A673 (cell line): ENCODE measurements at regions not wholly inside any gene's neighbourhood (a gene's known extent, or its start where the extent isn't known, plus 50 kb on each side); places are given as distances from the start of the nearest gene placed in this dataset.

Source experiments
- BruUV-seq: library from RNA; stranded (reverse); fragments of 400-500 nt; replicated peaks from 2 replicates; lab custom pipeline; 2021; lab: Mats Ljungman, UMichigan
- CTCF ChIA-PET: fragments of 300-600 bp; sonication (Branson Sonifier 250); formaldehyde crosslinking; loops from one replicate; lab custom pipeline; 2022; ENCODE audit warnings: antibody characterized with exemption; lab: Charles Lee
- POLR2A ChIA-PET: fragments of 300-600 bp; sonication (Branson Sonifier 250); formaldehyde crosslinking; loops from one replicate; lab custom pipeline; 2022; ENCODE audit warnings: antibody characterized with exemption; ENCODE audit not compliant: low non-redundant PET; lab: Charles Lee
- DNase-seq: peaks from one replicate; pipeline ENCODE4 v3.0.0-alpha.2; 2015; ENCODE audit warnings: low spot score
- H3K27ac ChIP-seq: fragments of 200-600 bp; sonication (generic); 2 replicates; pipeline ENCODE4 v1.5.1; 2016; ENCODE audit warnings: mixed run types, low read depth, mild to moderate bottlenecking, mixed read lengths, antibody characterized with exemption, low read length; ENCODE audit not compliant: poor library complexity, severe bottlenecking
- H3K27me3 ChIP-seq: fragments of 200-600 bp; sonication (generic); replicated peaks from 2 replicates; pipeline ENCODE4 v1.6.1; 2017; ENCODE audit warnings: mixed run types, low read depth, mild to moderate bottlenecking, mixed read lengths, antibody characterized with exemption, low read length; ENCODE audit not compliant: insufficient read depth, poor library complexity
- H3K36me3 ChIP-seq: fragments of 200-600 bp; sonication (generic); 2 replicates; pipeline ENCODE4 v1.6.1; 2016; ENCODE audit warnings: mixed run types, mild to moderate bottlenecking, mixed read lengths, antibody characterized with exemption, low read length; ENCODE audit not compliant: insufficient read depth, poor library complexity, severe bottlenecking
- H3K4me1 ChIP-seq: fragments of 200-600 bp; sonication (generic); 2 replicates; pipeline ENCODE4 v1.6.1; 2017; ENCODE audit warnings: mixed run types, mild to moderate bottlenecking, mixed read lengths, antibody characterized with exemption, low read length; ENCODE audit not compliant: insufficient read depth, poor library complexity, severe bottlenecking
- H3K4me3 ChIP-seq: fragments of 200-600 bp; sonication (generic); 2 replicates; pipeline ENCODE4 v1.5.1; 2016; ENCODE audit warnings: low read depth, mixed run types, mild to moderate bottlenecking, mixed read lengths, low read length; ENCODE audit not compliant: poor library complexity, severe bottlenecking
- H3K9me3 ChIP-seq: fragments of 200-600 bp; sonication (generic); 2 replicates; pipeline ENCODE4 v1.6.1; 2016; ENCODE audit warnings: mixed run types, low read depth, mild to moderate bottlenecking, mixed read lengths, antibody characterized with exemption, low read length; ENCODE audit not compliant: poor library complexity, severe bottlenecking
- EZH2 ChIP-seq: fragments of 200-600 bp; sonication (generic); IDR thresholded peaks from 2 replicates; pipeline ENCODE4 v1.6.1; 2017; ENCODE audit warnings: borderline replicate concordance, low read depth, mild to moderate bottlenecking, mixed read lengths, antibody characterized with exemption, low read length; ENCODE audit not compliant: poor library complexity, severe bottlenecking
- intact Hi-C: fragments of 100-400 bp; cut with micrococcal nuclease; formaldehyde crosslinking; loops from one replicate; pipeline ENCODE4 v1.10.0; 2022; ENCODE audit not compliant: unreplicated experiment
- TF ChIP-seq, protein P1 (sequence below): fragments of 300-800, 200-600 bp; sonication (generic); conservative IDR thresholded peaks from 2 replicates; pipeline ENCODE4 v1.5.1; 2017; ENCODE audit warnings: low read depth, mild to moderate bottlenecking, antibody characterized with exemption, low read length, moderate library complexity, mixed read lengths

DNA sequence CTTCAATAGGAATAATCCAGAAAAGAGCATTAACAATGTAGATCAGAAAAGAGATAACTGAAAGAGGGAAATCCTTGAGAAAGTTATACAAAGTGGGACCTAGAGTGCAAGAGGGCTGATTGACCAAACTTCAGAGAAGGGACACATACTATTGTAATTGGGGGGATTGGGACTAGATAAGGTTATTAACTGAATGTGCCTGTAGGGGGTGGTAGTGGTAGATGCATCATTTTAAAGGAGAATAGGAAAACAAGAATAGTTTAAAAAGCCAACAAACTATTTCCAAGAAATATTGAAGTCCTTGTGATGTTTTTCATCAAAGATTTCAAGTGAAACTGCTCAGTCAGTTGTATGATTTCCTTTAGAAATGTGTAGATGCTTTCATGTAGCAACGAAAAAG lies 468.5 kb downstream of the TAF11L14 start:
- TF ChIP-seq, protein P1, sequence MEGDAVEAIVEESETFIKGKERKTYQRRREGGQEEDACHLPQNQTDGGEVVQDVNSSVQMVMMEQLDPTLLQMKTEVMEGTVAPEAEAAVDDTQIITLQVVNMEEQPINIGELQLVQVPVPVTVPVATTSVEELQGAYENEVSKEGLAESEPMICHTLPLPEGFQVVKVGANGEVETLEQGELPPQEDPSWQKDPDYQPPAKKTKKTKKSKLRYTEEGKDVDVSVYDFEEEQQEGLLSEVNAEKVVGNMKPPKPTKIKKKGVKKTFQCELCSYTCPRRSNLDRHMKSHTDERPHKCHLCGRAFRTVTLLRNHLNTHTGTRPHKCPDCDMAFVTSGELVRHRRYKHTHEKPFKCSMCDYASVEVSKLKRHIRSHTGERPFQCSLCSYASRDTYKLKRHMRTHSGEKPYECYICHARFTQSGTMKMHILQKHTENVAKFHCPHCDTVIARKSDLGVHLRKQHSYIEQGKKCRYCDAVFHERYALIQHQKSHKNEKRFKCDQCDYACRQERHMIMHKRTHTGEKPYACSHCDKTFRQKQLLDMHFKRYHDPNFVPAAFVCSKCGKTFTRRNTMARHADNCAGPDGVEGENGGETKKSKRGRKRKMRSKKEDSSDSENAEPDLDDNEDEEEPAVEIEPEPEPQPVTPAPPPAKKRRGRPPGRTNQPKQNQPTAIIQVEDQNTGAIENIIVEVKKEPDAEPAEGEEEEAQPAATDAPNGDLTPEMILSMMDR, result peak; percentile 41
- no peak for TF ChIP-seq EZH2
- no peaks in the 10 kb centered on the region for H3K27me3 ChIP-seq
- intact Hi-C loops, result no loop called here
- POLR2A ChIA-PET, result no interaction called here
- no peaks in the 10 kb centered on the region for H3K36me3 ChIP-seq
- H3K9me3 ChIP-seq, result no peaks in the 10 kb centered on the region
- no peak for DNase-seq
- no peak overlapping the region for H3K27ac ChIP-seq
- H3K4me3 ChIP-seq, result no peak overlapping the region
- no TSS peak for BruUV-seq
- CTCF ChIA-PET, result no interaction called here
- peaks cover 12% of the 10 kb centered on the region for H3K4me1 ChIP-seq

DNA sequence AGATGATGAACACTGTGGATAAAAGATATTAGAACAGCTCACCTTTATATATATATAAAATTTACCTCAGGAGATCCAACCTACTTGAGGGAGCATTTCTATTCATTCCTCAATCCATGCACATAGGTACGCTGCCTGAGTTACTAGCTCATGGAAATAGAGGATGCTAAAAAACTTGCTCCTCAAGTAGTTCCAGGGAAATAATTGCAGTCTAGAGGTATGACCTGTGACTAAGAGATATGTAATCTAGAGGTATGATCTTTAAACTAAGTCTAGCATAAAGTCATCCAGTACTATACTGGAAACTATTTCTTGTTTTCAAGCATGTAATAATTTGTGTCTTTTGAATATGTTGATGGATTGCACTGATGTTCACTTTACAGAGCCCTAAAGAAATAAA lies 471.2 kb downstream of the TAF11L14 start:
- Histone ChIP-seq H3K4me1 (no peaks in the 10 kb centered on the region), H3K27ac (no peak overlapping the region), H3K4me3 (no peak overlapping the region), H3K9me3 (no peaks in the 10 kb centered on the region), H3K36me3 (no peaks in the 10 kb centered on the region), H3K27me3 (no peaks in the 10 kb centered on the region)
- TF ChIP-seq, protein P1, result no peak
- no peak for TF ChIP-seq EZH2
- intact Hi-C loops, result no loop called here
- DNase-seq, result no peak
- no TSS peak for BruUV-seq
- ChIA-PET CTCF (no interaction called here), POLR2A (interaction anchor here (1.2 kb wide), 1 partner anchor 8 kb away, joined by 3 read pairs; no protein-coding TSS in a partner anchor)

DNA sequence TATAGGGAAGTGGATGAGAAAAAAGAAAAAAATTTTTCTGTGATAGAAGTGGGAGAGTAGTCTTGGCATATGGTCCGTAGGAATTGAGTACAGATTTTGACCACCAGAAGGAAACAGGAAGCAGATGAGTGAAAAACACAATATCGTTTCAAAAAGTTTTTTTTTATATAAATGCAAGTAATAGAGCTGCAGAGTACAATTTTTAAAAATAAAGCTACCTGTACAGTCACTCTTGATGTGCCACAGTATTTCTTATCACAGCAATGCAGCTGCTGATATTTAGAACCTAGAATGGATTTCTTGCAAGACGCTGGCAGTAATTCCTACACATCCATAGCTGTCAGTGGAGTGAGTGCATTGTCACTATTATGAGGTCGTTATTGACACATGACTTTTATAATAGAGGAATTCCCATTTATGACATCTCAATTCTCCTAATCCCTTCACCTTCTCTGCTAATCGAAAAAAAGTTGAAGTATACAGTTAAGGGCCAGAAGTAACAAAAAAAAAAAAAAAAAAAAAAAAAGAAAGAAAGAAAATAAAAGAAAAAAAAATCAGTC lies 477.7 kb downstream of the TAF11L14 start:
- no peak for TF ChIP-seq EZH2
- TF ChIP-seq, protein P1, result no peak
- Histone ChIP-seq H3K27me3 (no peaks in the 10 kb centered on the region), H3K4me3 (no peak overlapping the region), H3K4me1 (peaks cover 6% of the 10 kb centered on the region), H3K36me3 (no peaks in the 10 kb centered on the region), H3K27ac (no peak overlapping the region), H3K9me3 (no peaks in the 10 kb centered on the region)
- DNase-seq, result no peak
- POLR2A ChIA-PET, result no interaction called here
- CTCF ChIA-PET, result no interaction called here
- BruUV-seq, result no TSS peak
- intact Hi-C loops, result loop anchor here (2.0 to 10.0 kb wide), 4 partner anchors 173 to 1170 kb away; no protein-coding TSS in a partner anchor
